SH-SY5Y (cell line): ENCODE measurements at regions not wholly inside any gene's neighbourhood (a gene's known extent, or its start where the extent isn't known, plus 50 kb on each side); places are given as distances from the start of the nearest gene placed in this dataset.

ENCODE experiments used
- GATA2 ChIP-seq: IDR thresholded peaks from 2 replicates; pipeline ENCODE4 v1.6.1; 2011; ENCODE audit warnings: mild to moderate bottlenecking, low read depth, low read length
- GATA3 ChIP-seq: IDR thresholded peaks from 2 replicates; pipeline ENCODE4 v1.6.1; 2011; ENCODE audit warnings: low read depth, mild to moderate bottlenecking, low read length, moderate library complexity

- TF ChIP-seq GATA3: no peak
- TF ChIP-seq GATA2: no peak
Measured at GRCh38 chr11:13140873-13141655, 131.9 kb downstream of the RASSF10 start.
